GM18907 (cell line): ENCODE measurements at regions not wholly inside any gene's neighbourhood (a gene's known extent, or its start where the extent isn't known, plus 50 kb on each side); places are given as distances from the start of the nearest gene placed in this dataset.

ENCODE experiments used
- ATAC-seq: cut with Tn5 transposase; IDR thresholded peaks from one replicate; pipeline ENCODE4 v1.9.1; 2021; ENCODE audit warnings: mild to moderate bottlenecking, moderate library complexity; ENCODE audit not compliant: unreplicated experiment

- ATAC-seq: no peak
Measured at GRCh38 chr20:11833825-11834224, 83.9 kb upstream of the BTBD3 start.

GRCh38 chr20:11838076-11838636 lies 79.5 kb upstream of the BTBD3 start:
- no peak for ATAC-seq

- no peak for ATAC-seq
Measured at GRCh38 chr20:11841972-11842461, 75.7 kb upstream of the BTBD3 start.

GRCh38 chr20:11843289-11843688 lies 74.4 kb upstream of the BTBD3 start:
- ATAC-seq: no peak

- ATAC-seq: no peak
Measured at GRCh38 chr20:11844691-11845090, 73.0 kb upstream of the BTBD3 start.

GRCh38 chr20:11845340-11845739 lies 72.4 kb upstream of the BTBD3 start:
- ATAC-seq: no peak

GRCh38 chr20:11846131-11846530 lies 71.6 kb upstream of the BTBD3 start:
- ATAC-seq: no peak

GRCh38 chr20:11847827-11848226 lies 69.9 kb upstream of the BTBD3 start:
- no peak for ATAC-seq

GRCh38 chr20:11849270-11849915 lies 68.3 kb upstream of the BTBD3 start:
- ATAC-seq: no peak

- no peak for ATAC-seq
Measured at GRCh38 chr20:11849976-11850670, 67.6 kb upstream of the BTBD3 start.

GRCh38 chr20:11850901-11851300 lies 66.8 kb upstream of the BTBD3 start:
- no peak for ATAC-seq

GRCh38 chr20:11851646-11852045 lies 66.0 kb upstream of the BTBD3 start:
- no peak for ATAC-seq

GRCh38 chr20:11852189-11852588 lies 65.5 kb upstream of the BTBD3 start:
- no peak for ATAC-seq

- no peak for ATAC-seq
Measured at GRCh38 chr20:11852811-11853210, 64.9 kb upstream of the BTBD3 start.

- ATAC-seq: no peak
Measured at GRCh38 chr20:11853359-11853758, 64.3 kb upstream of the BTBD3 start.

- no peak for ATAC-seq
Measured at GRCh38 chr20:11861479-11861878, 56.2 kb upstream of the BTBD3 start.

GRCh38 chr20:11867291-11867919 lies 50.3 kb upstream of the BTBD3 start:
- no peak for ATAC-seq
